GM18867 (cell line): ENCODE measurements at regions not wholly inside any gene's neighbourhood (a gene's known extent, or its start where the extent isn't known, plus 50 kb on each side); places are given as distances from the start of the nearest gene placed in this dataset.
A peak's percentile ranks its signal among the peaks of the same experiment; 100 is the strongest.
"Not testable (repeated sequence)": the region's sequence is repeated elsewhere in the genome, so short reads cannot be mapped to it uniquely, and the experiment has no call there.

Experiments used
- ATAC-seq: cut with Tn5 transposase; IDR thresholded peaks from one replicate; pipeline ENCODE4 v1.9.1; 2021; ENCODE audit warnings: mild to moderate bottlenecking, moderate library complexity; ENCODE audit not compliant: unreplicated experiment

- no peak for ATAC-seq
These were observed 455.8 kb downstream of the TMEM135 start for GRCh38 chr11:87493516-87493915.

GRCh38 chr11:87491381-87491780, 453.6 kb downstream of the TMEM135 start:
- ATAC-seq: no peak

GRCh38 chr11:87490671-87491070, 452.9 kb downstream of the TMEM135 start:
- no peak for ATAC-seq

- ATAC-seq: no peak
These were observed 446.8 kb downstream of the TMEM135 start for GRCh38 chr11:87484566-87484965.

GRCh38 chr11:87477321-87477720, 439.6 kb downstream of the TMEM135 start:
- no peak for ATAC-seq

- ATAC-seq: no peak
These were observed 435.4 kb downstream of the TMEM135 start for GRCh38 chr11:87473174-87473573.

GRCh38 chr11:87466223-87466622, 428.5 kb downstream of the TMEM135 start:
- ATAC-seq: no peak

- ATAC-seq: no peak
These were observed 428.0 kb downstream of the TMEM135 start for GRCh38 chr11:87465716-87466115.

GRCh38 chr11:87463486-87464102, 425.9 kb downstream of the TMEM135 start:
- ATAC-seq: peak; percentile 73

- no peak for ATAC-seq
These were observed 424.4 kb downstream of the TMEM135 start for GRCh38 chr11:87462171-87462570.

- no peak for ATAC-seq
These were observed 423.3 kb downstream of the TMEM135 start for GRCh38 chr11:87460842-87461637.

- ATAC-seq: no peak
These were observed 422.5 kb downstream of the TMEM135 start for GRCh38 chr11:87460279-87460678.

- no peak for ATAC-seq
These were observed 421.6 kb downstream of the TMEM135 start for GRCh38 chr11:87459351-87459750.

GRCh38 chr11:87456499-87456898, 418.8 kb downstream of the TMEM135 start:
- no peak for ATAC-seq

GRCh38 chr11:87455180-87455579, 417.4 kb downstream of the TMEM135 start:
- no peak for ATAC-seq

- peak; percentile 91 for ATAC-seq
These were observed 416.5 kb downstream of the TMEM135 start for GRCh38 chr11:87454241-87454640.

GRCh38 chr11:87453531-87454089, 415.9 kb downstream of the TMEM135 start:
- ATAC-seq: peak; percentile 20

GRCh38 chr11:87452025-87452424, 414.3 kb downstream of the TMEM135 start:
- ATAC-seq: not testable (repeated sequence)

GRCh38 chr11:87451395-87451794, 413.7 kb downstream of the TMEM135 start:
- ATAC-seq: no peak

- ATAC-seq: no peak
These were observed 409.9 kb downstream of the TMEM135 start for GRCh38 chr11:87447606-87448005.

GRCh38 chr11:87444993-87445392, 407.3 kb downstream of the TMEM135 start:
- no peak for ATAC-seq

- no peak for ATAC-seq
These were observed 406.0 kb downstream of the TMEM135 start for GRCh38 chr11:87443707-87444106.
